SK-N-SH treated with all-trans-retinoic acid at 6 μM for 48 hours (cell line): ENCODE measurements at regions not wholly inside any gene's neighbourhood (a gene's known extent, or its start where the extent isn't known, plus 50 kb on each side); places are given as distances from the start of the nearest gene placed in this dataset.

Experiments
- PATZ1 ChIP-seq: fragments of 250-450 bp; sonication (Bioruptor Pico); IDR thresholded peaks from 2 replicates; pipeline ENCODE4 v1.8.0; 2020; ENCODE audit warnings: mild to moderate bottlenecking, moderate library complexity, borderline replicate concordance
- RARB ChIP-seq: fragments of 250-450 bp; sonication (Bioruptor Pico); IDR thresholded peaks from 2 replicates; pipeline ENCODE4 v1.8.0; 2021; ENCODE audit warnings: mild to moderate bottlenecking, moderate library complexity
- SNAI2 ChIP-seq: fragments of 250-450 bp; sonication (Bioruptor Pico); IDR thresholded peaks from 2 replicates; pipeline ENCODE4 v1.5.0; 2020; ENCODE audit warnings: mild to moderate bottlenecking, moderate library complexity
- ZFP3 ChIP-seq: fragments of 250-450 bp; sonication (Bioruptor Pico); IDR thresholded peaks from 2 replicates; pipeline ENCODE4 v1.5.0; 2020; ENCODE audit warnings: mild to moderate bottlenecking, moderate library complexity
- ZFP30 ChIP-seq: fragments of 450-650 bp; formaldehyde crosslinking; IDR thresholded peaks from 2 replicates; pipeline ENCODE4 v1.5.0; 2022; ENCODE audit warnings: mild to moderate bottlenecking, moderate library complexity
- ZNF565 ChIP-seq: fragments of 450-650 bp; formaldehyde crosslinking; conservative IDR thresholded peaks from 2 replicates; pipeline ENCODE4 v1.5.0; 2020; ENCODE audit warnings: low read depth, mild to moderate bottlenecking, moderate library complexity

GRCh38 chr12:24109381-24110039 is 160.0 kb upstream of the SOX5 start:
- TF ChIP-seq ZFP3 (CRISPR knock-in tag) = no peak
- TF ChIP-seq PATZ1 (CRISPR knock-in tag) = no peak
- no peak for TF ChIP-seq ZFP30
- no peak for TF ChIP-seq RARB (CRISPR knock-in tag)
- TF ChIP-seq ZNF565 (CRISPR knock-in tag) = no peak
- TF ChIP-seq SNAI2 (CRISPR knock-in tag) = no peak
